22Rv1 (cell line): ENCODE measurements at regions not wholly inside any gene's neighbourhood (a gene's known extent, or its start where the extent isn't known, plus 50 kb on each side); places are given as distances from the start of the nearest gene placed in this dataset.

Source experiments
- CTCF ChIP-seq: fragments of 450-650 bp; IDR thresholded peaks from 2 replicates; pipeline ENCODE4 v1.5.1; 2017; ENCODE audit warnings: mild to moderate bottlenecking
- ZFX ChIP-seq: fragments of 450-650 bp; IDR thresholded peaks from 2 replicates; pipeline ENCODE4 v1.6.1; 2017; ENCODE audit warnings: antibody characterized with exemption, borderline replicate concordance

DNA sequence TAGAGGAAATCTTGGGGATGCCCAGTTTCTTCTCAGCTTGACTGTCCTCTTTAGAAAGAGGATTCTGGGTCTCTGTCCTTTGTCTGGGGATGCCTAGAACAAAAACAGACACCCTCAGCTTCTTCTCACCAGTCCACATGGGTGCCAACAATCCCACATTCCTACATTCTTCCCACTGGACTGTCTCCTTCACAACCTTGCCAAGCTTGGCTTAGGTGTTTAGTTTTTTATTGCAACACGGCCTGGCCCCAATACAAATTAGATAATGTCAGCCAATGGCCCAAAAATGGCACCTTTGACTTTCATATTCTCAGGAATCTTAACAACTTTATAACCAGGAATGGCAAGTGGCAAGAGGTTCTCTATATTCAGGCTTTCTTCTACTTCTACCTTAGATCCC is 273.0 kb downstream of the RNF152 start:
- no peak for TF ChIP-seq CTCF
- TF ChIP-seq ZFX, result no peak
